Activated CD4-positive, alpha-beta T cell treated with anti-CD3 and anti-CD28 coated beads, Interleukin-2, Interleukin-6, amounts not matched to agents 100 ng/mL and 50 ng/mL, durations not matched to agents 16 hours and 8 hours (primary cell): ENCODE measurements at regions not wholly inside any gene's neighbourhood (a gene's known extent, or its start where the extent isn't known, plus 50 kb on each side); places are given as distances from the start of the nearest gene placed in this dataset.
"Not testable (repeated sequence)": the region's sequence is repeated elsewhere in the genome, so short reads cannot be mapped to it uniquely, and the experiment has no call there.

ENCODE experiments used
- DNase-seq: peaks from one replicate; pipeline ENCODE4 v3.0.0-alpha.2; 2020

DNA sequence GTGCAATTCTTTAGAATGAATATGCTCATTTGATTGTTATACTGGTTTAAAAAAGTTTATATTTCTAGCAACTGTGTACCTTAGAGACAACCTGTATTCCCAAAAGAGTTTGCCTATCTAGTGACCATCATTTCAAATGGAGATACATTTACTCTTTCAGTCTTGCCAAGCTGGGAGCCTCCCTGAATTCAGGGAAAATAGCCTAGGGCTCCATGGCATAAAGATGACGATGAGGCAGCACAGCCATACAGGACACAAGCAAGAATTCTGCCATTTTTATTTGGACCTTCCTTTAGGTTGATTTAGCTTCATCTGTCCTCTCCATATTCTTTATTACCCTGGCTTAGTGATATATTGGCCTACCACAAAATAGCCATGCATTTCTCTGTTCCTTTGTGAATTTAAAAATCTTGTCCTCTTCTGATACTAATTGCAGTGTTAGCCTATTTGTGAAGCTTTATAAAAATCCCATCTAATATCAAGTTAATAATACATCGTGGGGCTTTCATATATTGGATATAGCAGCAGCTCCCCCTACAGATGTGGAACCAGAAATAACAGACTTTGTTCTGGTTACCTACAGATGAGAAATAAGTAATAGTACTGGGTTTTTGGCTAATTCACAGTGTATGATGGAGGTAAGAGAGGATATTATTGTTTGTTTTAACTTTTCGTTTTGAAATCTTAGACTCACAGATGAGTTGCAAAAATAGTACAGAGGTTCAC is 1661.9 kb upstream of the PIK3C3 start:
- no peak for DNase-seq

GRCh38 chr18:40283560-40283959 is 1671.5 kb upstream of the PIK3C3 start:
- DNase-seq: no peak

DNA sequence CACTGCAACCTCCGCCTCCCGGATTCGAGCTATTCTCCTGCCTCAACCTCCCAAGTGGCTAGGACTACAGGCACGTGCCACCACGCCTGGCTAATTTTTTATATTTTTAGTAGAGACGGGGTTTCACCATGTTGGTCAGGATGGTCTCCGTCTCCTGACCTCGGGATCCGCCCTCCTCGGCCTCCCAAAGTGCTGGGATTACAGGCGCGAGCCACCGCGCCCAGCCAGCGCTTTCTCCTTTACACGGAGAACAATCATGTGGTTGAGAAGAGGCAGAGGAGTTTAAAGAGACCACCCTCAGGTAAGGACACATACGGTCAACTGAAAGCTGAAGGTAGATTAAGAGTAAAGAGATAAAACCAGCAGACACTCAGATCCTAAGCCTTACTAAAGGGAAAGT is 1673.7 kb upstream of the PIK3C3 start:
- not testable (repeated sequence) for DNase-seq

GRCh38 chr18:40274618-40275196 is 1680.3 kb upstream of the PIK3C3 start:
- DNase-seq: no peak

DNA sequence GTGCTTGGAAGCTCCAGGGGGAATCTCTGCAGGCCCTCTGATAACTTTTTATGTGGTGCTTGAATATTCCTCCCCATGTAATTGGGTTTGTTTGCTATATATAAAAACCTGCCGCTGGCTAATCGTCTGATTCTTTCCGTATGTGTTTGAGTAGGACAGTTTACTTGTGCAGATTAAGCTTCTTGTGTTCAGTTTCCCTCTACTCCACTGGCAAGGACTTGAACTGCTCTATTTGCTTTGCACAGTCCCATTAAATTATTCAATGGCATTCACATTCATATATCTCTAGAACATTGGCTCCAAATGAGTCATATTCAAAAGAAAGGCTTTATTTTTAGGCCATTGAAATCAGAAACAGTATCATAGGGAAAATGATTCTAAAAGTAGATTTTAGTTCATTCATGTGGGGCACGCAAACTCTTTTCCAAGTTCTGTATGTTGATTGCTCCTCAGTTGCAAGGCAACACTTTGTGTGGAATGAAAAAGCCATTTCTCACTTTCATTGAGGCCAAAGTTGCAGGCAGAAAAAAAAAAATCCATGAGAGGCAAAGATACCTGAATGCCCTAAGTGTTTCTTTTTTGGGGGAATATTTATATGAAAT is 1682.3 kb upstream of the PIK3C3 start:
- DNase-seq: no peak

GRCh38 chr18:40259115-40259835 is 1695.8 kb upstream of the PIK3C3 start:
- no peak for DNase-seq

- DNase-seq: no peak
These were observed 1696.7 kb upstream of the PIK3C3 start for GRCh38 chr18:40258311-40258710.

- no peak for DNase-seq
These were observed 1704.8 kb upstream of the PIK3C3 start for GRCh38 chr18:40250236-40250635.

- DNase-seq: no peak
These were observed 1705.5 kb upstream of the PIK3C3 start for GRCh38 chr18:40249390-40250080.

GRCh38 chr18:40245612-40246011 is 1709.4 kb upstream of the PIK3C3 start:
- not testable (repeated sequence) for DNase-seq

- DNase-seq: no peak
These were observed 1711.4 kb upstream of the PIK3C3 start for GRCh38 chr18:40243607-40244006.

GRCh38 chr18:40235836-40236235 is 1719.2 kb upstream of the PIK3C3 start:
- DNase-seq: no peak

- no peak for DNase-seq
These were observed 1719.7 kb upstream of the PIK3C3 start for GRCh38 chr18:40235323-40235722.

DNA sequence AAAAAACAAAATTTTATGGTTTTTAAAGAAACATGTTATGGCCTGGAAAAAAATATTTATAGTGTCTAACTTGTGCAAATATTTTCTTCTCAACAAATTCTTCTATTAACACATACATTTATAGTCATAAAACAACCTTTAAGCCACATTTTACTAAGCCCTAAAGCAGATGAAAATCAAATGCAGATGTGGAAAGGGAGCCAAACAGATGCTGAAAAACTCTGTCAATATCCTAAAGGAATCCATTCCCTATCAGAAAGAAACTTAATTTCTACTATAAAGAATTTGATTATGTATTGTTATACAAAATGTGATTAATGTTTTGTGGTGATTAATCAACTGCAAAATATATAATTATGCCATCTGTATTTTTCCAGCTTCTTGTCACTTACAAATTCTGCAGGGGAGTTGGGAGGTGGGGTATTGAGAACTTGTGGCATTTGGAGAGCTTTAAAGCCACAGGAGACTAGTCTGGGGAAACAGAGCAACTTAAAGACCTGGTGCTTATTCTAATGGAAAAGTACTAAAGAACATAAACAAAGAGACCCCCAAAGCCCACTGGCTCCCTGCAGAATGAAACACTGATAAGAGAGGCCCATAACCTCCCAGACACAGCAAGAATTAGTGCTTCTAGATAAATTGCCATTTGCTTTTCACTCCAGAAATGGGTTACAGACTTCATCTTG is 1721.0 kb upstream of the PIK3C3 start:
- no peak for DNase-seq

DNA sequence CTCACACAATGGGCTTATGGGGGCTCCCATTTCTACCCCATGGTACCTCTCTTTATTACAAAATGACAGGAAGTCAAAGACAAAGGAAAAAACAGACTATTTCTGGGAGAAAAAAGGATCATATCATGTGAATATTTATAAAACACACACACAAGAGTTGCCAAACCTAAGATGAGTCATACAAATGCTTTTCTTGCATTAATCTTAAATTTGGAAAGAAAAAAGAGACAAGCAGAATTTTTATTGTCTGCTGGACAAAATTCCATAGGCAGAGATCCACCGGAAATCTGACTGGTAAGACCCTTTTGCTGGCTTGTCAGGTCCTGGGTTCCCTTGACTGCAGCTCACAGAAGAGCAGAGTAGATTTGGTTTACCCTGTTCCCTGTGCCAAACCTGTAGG is 1732.3 kb upstream of the PIK3C3 start:
- no peak for DNase-seq

- DNase-seq: no peak
These were observed 1738.2 kb upstream of the PIK3C3 start for GRCh38 chr18:40216856-40217255.

DNA sequence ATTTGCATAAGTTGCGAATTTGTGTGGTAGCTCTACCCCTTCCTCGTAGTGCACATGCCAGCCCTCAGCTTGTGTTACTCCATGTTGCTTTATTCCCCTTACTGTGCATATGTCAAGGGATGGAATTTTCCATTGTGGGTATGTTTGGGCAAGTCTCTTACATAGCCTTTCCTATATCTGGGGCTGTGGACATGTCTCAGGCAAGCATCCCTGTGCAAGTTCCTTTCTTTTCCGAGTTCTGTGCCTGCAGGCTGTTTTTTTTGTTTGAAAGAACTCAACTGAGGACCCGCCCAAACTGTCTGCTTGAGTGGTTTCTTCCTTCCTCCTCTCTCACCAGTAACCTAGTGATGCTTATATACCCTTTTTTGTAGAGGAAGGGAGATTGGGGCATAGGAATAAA is 1739.1 kb upstream of the PIK3C3 start:
- DNase-seq: no peak

DNA sequence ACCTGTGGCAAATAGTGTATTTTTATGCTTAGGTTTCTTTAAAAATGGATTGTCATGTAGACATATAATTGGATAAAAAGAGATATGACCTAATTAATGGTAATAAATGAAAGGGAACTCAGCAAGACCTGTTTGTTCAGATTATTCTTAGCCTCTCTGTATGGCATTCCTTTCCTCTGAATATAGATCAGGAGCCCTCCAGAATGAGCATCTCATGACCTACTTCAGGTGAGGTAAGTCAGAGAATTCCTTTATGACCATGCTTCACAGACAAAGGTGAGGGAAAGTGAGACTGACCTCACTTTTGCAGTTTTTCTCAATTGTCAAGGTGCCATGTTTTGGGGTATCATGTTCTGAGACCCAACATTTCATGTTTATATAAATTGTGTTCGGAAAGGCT is 1744.3 kb upstream of the PIK3C3 start:
- DNase-seq: no peak

- DNase-seq: no peak
These were observed 1746.1 kb upstream of the PIK3C3 start for GRCh38 chr18:40208958-40209357.

- no peak for DNase-seq
These were observed 1757.3 kb upstream of the PIK3C3 start for GRCh38 chr18:40197711-40198110.

DNA sequence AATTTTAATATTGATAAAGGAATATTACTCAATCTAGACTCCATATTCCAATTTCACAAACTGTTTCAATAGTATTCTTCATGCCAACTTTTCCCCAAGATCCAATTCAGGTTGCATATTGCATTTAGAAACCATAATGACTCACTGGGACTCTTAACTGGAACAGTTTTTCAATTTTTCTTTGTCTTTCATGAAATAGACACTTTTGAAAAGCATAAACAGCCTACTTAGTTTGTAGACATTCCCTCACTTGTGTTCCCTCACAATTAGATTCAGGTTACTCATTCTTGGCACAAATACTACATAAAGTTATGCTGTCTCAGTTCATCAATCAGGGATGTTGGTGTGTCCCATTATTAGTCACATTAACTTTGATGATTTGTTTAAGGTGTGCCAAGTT is 1768.4 kb upstream of the PIK3C3 start:
- no peak for DNase-seq

GRCh38 chr18:40179729-40180461 is 1775.1 kb upstream of the PIK3C3 start:
- DNase-seq: no peak
